Dermis blood vessel endothelial cell (primary cell): ENCODE measurements at regions not wholly inside any gene's neighbourhood (a gene's known extent, or its start where the extent isn't known, plus 50 kb on each side); places are given as distances from the start of the nearest gene placed in this dataset.

ENCODE experiments used
- DNase-seq: peaks from one replicate; pipeline ENCODE4 v3.0.0; 2010

DNA sequence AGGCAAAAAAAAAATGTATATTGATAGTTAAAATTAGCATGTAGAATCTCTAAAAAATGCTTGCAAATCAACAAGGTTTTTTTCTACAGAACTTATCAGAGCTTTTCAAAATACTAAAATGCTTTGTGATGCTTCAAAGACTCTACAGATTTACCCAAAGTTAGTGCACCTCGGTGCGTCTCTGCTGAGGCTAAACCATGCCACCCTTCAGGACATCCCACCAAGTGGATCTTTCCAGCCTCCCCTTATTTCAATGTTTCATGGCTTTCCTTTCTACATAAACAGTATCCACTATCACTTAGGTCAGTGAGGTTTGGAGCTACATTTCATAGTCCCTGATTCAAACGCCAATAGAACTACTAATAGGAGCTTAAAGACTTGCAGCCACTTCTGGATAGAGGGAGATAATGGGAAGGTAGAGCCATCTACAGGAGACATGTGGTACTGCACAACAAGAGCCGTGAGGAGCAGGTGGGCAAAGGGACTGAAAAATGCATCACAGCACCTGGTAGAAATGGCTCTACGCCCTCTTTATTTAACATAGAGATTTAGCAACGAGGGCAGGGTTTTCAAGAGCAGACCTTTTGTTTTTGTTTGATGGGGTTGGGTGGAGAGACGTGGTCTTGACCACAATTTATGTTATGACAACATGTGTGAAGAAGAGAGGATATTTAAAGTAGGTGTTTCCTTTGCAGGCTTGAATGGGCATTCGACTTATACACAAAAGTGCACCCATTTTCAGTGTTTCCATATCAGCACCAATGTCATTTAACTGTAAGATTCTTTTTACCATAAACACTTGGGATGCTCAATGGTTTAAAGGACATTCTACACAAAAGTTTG lies 56.1 kb upstream of the SLC35G4 start:
- DNase-seq: peak; percentile 75

GRCh38 chr18:11548916-11549551 lies 60.4 kb upstream of the SLC35G4 start:
- DNase-seq: no peak

GRCh38 chr18:11548396-11548795 lies 61.0 kb upstream of the SLC35G4 start:
- no peak for DNase-seq

GRCh38 chr18:11544060-11544633 lies 65.2 kb upstream of the SLC35G4 start:
- DNase-seq: no peak

GRCh38 chr18:11541179-11541578 lies 68.2 kb upstream of the SLC35G4 start:
- no peak for DNase-seq

- no peak for DNase-seq
These were observed 75.4 kb upstream of the SLC35G4 start for GRCh38 chr18:11533942-11534496.

DNA sequence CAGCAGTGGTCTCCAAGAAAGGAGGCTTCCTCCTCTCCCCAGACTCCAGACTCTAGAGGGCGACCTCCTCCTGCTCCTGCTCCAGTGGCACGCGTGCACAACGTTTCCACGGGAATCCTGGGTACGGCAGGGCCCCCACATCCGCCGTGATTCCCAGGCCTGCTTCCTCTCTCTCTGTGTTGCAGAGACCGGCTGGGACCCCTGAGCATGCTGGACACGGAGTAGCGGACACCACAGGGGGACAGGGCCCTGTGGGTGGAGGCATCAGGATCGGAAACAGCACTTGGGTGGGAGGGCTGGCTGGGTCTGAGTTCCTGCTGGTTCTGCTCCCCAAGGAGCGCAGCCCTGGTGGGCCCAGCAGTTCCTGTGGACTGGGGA lies 75.9 kb upstream of the SLC35G4 start:
- DNase-seq: no peak

DNA sequence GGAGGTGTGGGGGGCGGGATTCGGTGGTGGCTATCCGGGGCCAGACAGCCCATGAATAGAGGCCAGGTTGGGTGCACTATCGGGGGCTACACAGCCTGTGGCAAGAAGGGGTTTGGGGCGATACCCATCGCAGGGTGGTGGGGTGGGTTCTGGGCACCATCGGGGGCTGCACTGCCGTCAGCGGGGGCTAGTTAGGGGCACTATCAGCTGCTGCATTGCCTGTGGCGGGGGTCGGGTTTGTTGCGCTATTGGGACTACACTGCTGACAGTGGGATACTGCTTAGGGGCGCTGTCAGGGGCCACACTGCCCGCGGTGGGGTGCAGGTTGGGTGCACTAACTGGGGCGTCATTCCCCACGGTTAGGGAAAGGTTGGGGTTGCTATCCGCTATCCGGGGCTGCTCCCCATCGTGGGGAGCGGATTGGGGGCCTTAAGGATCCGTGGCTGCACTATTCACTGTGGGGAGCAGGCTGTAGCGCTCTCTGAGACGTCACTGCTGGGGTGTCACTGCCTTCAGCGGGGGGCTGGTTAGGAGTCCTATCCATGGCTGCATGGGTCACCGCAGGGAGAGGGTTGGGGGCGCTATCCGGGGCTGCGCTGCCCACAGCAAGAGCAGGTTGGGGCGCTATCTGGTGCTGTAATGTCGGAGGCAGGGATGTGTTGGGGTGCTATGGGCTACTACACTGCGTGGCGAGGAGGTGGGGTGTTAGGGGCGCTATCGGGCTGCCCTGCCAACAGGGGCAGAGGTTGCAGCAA lies 76.5 kb upstream of the SLC35G4 start:
- no peak for DNase-seq

- no peak for DNase-seq
These were observed 80.3 kb upstream of the SLC35G4 start for GRCh38 chr18:11529081-11529480.

DNA sequence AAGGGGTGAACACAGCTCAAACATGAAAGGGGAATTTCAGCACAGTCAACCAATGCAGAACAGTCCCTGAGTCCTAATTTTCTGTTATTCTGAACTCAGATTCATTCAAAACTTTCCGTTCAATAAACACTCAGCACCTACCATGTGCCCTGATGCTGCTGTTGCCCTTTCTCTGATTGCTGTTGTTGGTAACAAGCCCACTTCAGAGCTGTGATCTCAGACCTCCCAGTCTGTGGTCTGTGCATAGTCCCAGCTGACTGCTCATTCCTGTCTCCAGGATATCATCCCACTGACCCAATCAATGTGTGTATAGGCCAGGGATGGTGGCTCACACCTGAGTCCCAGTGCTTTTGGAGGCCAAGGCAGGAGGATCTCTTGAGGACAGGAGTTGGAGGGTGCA lies 82.7 kb upstream of the SLC35G4 start:
- DNase-seq: no peak

- DNase-seq: no peak
These were observed 85.6 kb upstream of the SLC35G4 start for GRCh38 chr18:11523804-11524203.

- DNase-seq: peak; percentile 20
These were observed 86.4 kb upstream of the SLC35G4 start for GRCh38 chr18:11522992-11523391.

DNA sequence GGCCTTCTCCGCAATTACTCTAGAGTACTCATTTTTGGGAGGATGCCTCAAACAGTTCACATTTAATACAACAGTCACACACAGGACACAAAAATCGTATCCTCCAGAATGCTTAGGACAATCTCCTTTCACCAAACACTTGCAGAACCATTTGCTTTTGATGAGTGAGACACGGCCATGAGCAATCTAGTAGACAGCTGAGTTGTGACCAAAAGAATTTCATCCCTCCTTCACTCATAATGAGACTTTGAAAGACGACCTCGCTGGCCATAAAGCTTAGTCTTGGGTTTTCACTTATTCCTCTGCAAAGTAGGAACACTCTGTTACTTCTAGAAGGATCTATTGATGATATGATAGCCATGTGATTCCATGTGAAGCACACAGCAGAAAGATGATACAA lies 87.5 kb upstream of the SLC35G4 start:
- DNase-seq: no peak

- DNase-seq: no peak
These were observed 88.9 kb upstream of the SLC35G4 start for GRCh38 chr18:11520536-11520935.

DNA sequence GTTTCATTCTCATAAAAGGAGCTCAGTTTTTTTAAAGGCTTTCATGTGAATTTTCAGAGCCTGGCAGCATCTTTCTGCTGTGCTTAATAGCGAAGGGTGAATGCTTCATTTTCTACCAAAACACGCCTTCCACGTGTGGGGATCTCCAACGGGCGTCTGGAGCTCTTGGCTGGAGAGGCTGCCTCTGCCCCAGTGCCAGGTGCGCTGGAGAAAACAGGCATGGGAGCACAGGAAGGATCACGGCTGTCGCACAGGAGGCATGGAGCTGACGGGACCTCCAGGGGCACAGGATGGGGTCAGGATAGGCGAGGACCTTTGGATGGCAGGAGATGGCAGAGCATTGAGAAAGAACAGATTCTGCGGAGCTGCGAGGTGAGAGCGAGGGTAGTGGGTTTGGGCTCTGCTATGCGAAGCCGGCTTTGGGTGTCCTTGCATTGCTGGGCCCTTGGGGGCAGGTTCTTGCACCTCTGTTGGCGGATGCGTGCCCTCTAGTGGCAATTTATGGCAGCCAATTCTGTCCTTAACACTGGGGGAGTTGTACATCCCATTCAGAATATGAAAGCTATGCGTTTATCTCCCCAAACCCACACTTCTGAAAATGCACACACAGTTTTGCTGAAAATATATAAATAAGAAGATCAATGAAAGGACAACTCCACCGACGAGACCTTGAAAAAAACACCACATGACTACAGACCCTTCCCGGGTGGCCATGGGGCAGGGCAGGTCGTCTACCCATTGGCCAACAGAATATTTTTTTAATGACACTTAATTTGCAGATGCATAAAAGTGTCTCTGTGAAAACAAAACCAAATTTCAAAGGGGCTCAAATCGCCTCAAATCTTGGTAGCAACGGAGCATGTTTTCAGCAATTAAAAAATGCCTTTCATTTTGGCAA lies 90.4 kb upstream of the SLC35G4 start:
- peak; percentile 81 for DNase-seq

DNA sequence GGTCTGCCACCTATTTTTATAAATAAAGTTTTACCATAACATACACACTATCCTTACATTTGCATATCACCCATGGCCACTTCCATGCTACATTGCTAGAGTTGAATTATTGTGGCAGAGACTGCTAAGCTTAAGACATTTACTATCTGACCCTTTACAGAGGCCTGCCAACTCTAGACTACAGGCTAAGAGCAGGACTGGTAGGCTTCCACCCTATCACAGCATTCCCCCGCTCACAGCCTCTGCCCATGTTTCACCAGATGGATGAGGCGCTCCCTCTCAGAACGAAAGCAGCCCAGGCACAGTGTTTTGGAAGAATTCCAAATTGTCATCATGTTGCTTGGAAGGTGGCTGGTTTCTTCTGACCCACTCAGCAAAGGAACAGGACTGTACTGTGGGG lies 91.7 kb upstream of the SLC35G4 start:
- DNase-seq: no peak

DNA sequence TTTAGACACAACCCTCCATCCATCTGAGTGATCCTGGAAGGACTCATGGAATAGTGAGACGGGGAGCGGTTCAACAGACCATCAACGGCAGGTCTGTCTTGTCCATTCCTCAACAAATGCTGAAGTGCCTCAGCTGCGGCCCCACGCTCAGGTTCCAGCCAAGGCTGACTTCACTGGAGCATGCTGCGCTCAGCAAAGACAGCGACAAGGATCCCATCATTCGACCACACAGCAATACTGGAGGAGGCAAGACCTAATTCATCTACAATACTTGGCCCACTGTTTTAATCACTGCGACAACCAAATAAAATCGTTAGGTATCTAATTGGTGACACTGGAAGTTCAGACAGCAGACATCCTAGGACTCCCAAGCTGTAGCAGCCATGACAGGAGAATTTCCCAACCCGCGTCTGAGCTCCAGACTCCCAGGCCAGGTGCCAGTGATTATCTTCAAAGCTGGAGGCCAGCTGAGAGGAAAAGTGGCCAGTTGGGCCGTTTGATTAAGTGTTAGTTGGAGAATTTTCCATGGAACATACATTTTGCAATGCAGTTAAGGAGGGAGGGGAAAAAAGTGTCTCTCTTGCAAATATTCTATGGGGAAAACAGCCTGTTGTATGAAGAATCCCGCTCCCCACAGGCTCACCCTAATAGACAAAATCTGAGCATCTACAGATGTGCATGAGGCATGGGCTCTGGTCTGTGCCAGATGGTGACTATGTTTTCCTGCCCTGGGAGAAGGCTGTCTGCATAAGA lies 92.5 kb upstream of the SLC35G4 start:
- no peak for DNase-seq

DNA sequence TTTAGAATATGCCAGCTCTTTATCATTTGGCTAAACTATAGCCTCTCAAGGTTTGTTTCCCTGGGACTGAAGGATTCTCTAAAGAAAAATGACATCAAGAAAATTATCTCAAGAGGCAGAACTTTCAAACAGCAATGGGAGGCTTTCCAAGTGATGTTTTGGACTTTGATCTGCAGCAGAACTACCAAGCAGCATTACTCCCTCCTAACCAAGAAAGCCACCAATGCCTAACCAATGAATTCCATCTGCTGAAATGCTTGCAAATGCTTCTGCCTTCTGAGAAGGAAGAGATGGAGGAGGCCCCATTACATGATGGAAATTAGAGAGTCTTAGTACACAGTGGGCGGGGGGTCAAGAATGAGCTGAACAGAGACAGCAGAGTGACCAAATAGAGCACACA lies 95.1 kb upstream of the SLC35G4 start:
- DNase-seq: no peak

DNA sequence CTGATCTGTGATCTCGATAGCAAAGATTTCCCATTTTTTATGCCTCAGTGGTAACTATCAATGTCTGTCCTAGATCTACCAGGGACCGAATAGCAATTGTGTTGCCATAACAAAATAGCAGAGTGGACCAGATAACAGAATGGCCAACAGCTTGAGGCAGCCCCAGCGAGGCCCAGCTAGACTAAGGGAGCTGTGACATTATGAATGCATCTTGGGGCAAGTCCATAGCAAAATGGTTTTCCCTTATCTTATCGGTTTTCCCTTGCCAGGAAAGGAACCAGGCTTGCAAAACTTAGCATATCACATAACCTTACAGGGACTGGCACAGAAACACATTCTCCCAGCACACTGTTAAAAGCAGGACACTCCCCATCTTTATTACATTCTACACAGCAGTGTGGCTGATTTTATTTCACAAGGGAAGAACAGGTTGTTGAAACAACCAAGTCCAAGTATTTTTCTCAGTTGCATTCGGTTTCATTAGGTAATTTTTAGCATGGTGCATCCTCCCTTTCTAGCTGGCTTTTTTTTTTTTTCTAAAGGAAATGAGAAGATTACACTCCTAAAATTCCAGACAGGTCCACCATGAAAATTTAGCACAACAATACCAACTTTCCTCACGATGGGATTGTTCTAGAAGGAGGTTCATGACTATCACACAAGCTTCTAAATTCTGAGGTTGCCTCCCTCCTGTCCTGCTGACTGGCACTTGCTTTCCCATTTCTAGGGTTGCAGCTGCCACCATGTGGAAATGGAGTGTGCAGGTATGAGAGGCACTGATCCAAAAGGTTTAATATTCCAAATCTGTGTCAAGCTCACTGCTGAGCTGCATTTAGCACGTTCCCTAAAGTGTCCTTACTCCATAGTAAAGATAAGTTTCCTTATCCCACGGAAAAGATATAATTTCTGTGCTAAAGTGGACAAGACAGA lies 97.0 kb upstream of the SLC35G4 start:
- DNase-seq: peak; percentile 40
